HG03439 (cell line): ENCODE measurements at regions not wholly inside any gene's neighbourhood (a gene's known extent, or its start where the extent isn't known, plus 50 kb on each side); places are given as distances from the start of the nearest gene placed in this dataset.

Experiments
- ATAC-seq: cut with Tn5 transposase; IDR thresholded peaks from one replicate; pipeline ENCODE4 v1.9.1; 2021; ENCODE audit warnings: mild to moderate bottlenecking, moderate library complexity; ENCODE audit not compliant: unreplicated experiment

GRCh38 chr5:124922255-124922975, 176.0 kb upstream of the ZNF608 start:
- no peak for ATAC-seq

- ATAC-seq = no peak
These were observed 176.7 kb upstream of the ZNF608 start for GRCh38 chr5:124923131-124923530.

- no peak for ATAC-seq
These were observed 178.3 kb upstream of the ZNF608 start for GRCh38 chr5:124924729-124925128.

GRCh38 chr5:124927735-124928134, 181.3 kb upstream of the ZNF608 start:
- ATAC-seq = no peak

- no peak for ATAC-seq
These were observed 182.6 kb upstream of the ZNF608 start for GRCh38 chr5:124929000-124929399.

GRCh38 chr5:124932791-124933600, 186.6 kb upstream of the ZNF608 start:
- ATAC-seq = no peak

GRCh38 chr5:124935065-124935464, 188.6 kb upstream of the ZNF608 start:
- peak; percentile 58 for ATAC-seq

GRCh38 chr5:124936626-124936933, 190.1 kb upstream of the ZNF608 start:
- ATAC-seq = peak; percentile 67

GRCh38 chr5:124941051-124942049, 194.9 kb upstream of the ZNF608 start:
- no peak for ATAC-seq

- no peak for ATAC-seq
These were observed 201.8 kb upstream of the ZNF608 start for GRCh38 chr5:124948062-124948753.

GRCh38 chr5:124948754-124949275, 202.4 kb upstream of the ZNF608 start:
- ATAC-seq = no peak

GRCh38 chr5:124949862-124950261, 203.4 kb upstream of the ZNF608 start:
- no peak for ATAC-seq

GRCh38 chr5:124951105-124951504, 204.7 kb upstream of the ZNF608 start:
- no peak for ATAC-seq

GRCh38 chr5:124951661-124952060, 205.2 kb upstream of the ZNF608 start:
- ATAC-seq = peak; percentile 78

- ATAC-seq = peak; percentile 93
These were observed 205.6 kb upstream of the ZNF608 start for GRCh38 chr5:124952079-124952478.

- peak; percentile 68 for ATAC-seq
These were observed 206.1 kb upstream of the ZNF608 start for GRCh38 chr5:124952566-124952965.

GRCh38 chr5:124954784-124955183, 208.3 kb upstream of the ZNF608 start:
- ATAC-seq = no peak

- ATAC-seq = no peak
These were observed 210.1 kb upstream of the ZNF608 start for GRCh38 chr5:124956471-124957029.

- ATAC-seq = no peak
These were observed 210.6 kb upstream of the ZNF608 start for GRCh38 chr5:124957063-124957462.

GRCh38 chr5:124960266-124960665, 213.8 kb upstream of the ZNF608 start:
- ATAC-seq = no peak
